Hematopoietic multipotent progenitor cell treated with erythropoietin and hydrocortisone succinate and interleukin-3 and kit ligand, for 6 days (in vitro differentiated cells): ENCODE measurements at regions not wholly inside any gene's neighbourhood (a gene's known extent, or its start where the extent isn't known, plus 50 kb on each side); places are given as distances from the start of the nearest gene placed in this dataset.
"Not testable (repeated sequence)": the region's sequence is repeated elsewhere in the genome, so short reads cannot be mapped to it uniquely, and the experiment has no call there.

Experiments used
- DNase-seq: peaks from one replicate; pipeline ENCODE4 v3.0.0-alpha.2; 2015

DNA sequence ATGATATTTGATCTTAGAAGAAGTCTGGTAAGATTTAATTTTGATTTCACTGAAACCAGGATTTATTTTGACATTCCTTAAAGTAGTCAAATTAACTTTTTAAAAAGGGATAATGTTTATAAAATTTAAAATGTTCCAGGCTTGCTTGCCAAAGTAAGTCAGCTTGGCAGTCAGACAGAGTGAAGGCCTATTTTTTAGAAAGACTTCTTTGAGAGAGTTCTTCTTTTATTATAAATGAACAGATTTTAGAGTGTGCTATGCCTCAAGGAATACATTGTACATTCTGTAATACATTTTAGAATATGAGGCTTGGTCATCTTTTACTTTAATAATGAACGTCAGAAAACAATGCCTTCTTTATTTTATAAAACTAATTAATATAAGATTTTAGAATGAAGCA, 138.7 kb downstream of the DISP1 start:
- DNase-seq = no peak

GRCh38 chr1:222955964-222956363, 141.1 kb downstream of the DISP1 start:
- no peak for DNase-seq

DNA sequence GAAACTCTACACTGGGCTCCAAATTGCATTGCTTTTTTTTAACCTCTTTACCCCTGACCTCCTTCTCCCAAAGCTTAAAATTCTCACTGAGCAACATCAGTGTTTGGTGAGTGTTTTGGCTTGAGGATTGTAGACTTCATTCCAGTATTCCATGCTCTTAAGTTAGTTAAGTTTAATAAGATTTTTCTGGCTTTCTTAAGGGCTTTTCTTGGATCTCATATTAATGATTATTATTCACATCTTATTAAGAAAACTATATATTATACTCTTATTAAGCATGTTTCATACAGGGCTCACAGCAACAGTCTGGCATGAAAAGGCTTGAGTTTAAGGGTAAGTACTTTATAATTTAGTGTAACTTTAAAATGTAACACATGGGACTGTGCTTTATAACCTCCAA, 141.8 kb downstream of the DISP1 start:
- no peak for DNase-seq

DNA sequence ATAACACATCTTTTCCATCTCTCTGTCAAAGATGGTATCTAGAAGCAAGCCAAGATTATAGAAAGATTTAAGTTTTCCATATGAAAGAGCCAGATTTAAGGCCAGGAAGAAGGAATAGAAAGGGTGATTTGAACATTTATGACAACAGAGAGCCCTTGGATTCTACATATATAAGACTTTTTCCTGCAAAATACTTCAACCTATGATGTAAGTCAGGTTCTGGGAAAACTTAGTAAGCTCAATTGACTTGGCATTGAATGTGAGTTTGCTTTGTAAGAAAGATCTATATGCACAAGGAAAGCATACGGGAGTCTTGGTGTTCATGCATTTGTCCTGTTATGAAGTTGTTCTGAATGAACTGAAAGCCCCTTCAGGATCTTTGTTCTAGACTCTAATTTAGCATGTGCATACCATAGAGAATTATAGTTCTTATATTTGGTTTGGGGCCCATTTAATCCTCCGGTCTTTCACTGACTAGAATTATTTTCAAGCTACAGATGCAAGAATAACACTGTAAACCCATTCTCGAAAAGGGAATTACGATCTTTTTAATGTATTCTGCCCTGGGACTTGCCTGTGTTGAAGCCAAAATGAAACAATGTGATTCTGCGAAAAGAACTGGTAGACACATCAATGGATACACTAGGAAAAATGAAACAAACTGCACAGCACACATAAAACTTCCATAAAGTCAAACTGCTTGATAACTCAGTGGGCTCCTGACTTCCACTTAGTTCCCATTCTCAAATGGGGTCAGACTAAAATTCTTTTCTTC, 152.8 kb downstream of the DISP1 start:
- no peak for DNase-seq

DNA sequence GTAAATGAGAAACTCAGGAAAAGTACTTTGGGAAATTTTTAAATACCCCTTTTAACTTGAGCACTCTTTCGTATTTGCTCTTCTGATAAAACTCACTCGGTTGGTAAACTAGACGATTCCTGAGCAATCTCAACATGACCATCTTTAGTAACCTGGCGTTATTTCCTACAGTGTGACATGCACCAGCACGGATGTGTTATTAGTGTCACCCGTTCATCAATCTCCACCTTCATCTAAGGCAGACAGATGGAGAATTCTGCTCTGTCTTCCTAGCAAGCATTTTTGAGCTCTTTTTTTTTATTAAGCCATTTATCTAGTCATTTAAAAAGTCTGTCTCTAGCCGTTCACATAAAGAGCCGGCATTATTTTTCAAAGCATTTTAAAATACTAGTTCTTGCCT, 155.2 kb downstream of the DISP1 start:
- DNase-seq = no peak

- no peak for DNase-seq
Observed at GRCh38 chr1:222970711-222971110, 155.9 kb downstream of the DISP1 start.

DNA sequence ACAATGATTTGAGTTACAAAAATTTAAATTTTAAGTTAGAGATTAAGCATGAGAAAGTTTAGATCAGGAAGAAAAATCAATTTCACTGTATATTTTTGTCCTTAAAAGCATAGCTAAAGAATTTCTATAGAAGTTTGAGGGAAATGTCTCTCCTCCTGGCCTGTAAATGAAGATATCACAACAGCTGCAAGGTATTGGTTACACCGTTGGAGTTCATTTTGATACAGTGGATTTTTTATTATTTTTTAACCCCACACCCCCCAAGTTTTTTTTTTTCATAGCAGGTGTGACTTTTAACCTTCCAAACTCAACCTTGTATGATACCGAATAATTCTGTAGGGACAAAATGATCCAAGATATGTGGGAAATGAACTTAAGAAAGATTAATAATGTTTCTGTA, 156.3 kb downstream of the DISP1 start:
- DNase-seq = no peak

GRCh38 chr1:222973561-222973960, 158.7 kb downstream of the DISP1 start:
- no peak for DNase-seq

GRCh38 chr1:222974496-222974895, 159.7 kb downstream of the DISP1 start:
- peak; percentile 43 for DNase-seq

DNA sequence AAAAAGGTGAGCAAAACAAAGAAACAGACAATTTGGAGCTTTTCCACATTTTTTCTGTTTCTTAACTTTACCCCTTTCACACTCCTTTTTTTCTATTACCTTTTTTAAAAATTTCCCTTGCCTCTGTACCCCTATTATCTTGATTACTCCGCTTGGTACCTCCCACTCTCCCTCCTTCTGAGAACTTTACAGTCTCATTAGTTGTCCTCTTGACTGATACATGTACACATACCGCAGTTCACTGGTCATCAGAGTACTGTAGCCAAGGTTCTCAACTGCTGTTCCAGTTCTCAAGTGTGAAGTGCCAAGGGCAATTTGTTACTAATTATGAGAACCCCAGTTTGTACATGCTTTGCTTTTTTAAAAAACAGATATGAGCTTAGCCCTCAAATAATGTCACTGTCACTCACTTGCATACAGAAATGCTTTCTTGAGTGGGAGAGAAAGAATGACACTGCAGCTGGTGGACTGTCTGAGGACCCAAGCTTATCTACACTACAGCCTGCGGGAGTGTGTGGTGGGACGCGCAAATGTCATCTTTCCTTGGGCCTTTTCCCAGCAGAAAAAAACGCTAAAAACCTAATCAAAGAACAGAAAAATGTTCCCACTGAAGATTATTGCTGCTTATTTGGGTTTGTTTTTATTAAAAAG, 160.8 kb downstream of the DISP1 start:
- peak; percentile 9 for DNase-seq

DNA sequence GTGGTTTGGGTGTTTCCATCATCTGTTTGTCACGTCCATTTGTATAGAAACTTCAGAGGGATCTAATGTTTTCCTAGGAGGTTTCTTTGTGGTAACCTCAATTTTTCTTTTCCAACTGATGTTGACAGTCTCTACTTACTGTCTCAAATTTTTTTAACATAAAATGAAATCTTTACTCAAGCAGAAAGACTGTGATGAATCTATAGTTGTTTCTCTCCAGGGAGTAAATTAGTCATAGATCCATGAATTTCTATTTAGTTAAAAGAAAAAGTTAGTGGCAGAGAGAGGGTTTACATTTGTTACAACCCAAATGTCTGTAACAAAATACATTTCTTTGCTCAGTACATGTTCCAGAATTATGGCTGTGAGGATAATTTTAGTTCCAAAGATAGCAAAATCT, 161.6 kb downstream of the DISP1 start:
- DNase-seq = no peak

DNA sequence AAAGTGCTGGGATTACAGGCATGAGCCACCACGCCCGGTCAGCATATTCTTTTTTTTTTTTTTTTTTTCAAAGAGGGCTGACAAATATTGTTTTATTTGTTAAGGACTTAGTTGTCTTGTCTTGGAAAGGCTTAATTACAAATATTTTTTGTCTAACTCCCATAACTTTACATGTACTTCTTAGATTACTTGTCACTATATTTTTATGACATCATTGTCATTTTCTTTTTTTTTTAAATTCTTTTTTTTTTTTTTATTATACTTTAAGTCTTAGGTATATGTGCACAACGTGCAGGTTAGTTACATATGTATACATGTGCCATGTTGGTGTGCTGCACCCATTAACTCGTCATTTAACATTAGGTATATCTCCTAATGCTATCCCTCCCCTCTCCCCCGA, 162.5 kb downstream of the DISP1 start:
- not testable (repeated sequence) for DNase-seq

DNA sequence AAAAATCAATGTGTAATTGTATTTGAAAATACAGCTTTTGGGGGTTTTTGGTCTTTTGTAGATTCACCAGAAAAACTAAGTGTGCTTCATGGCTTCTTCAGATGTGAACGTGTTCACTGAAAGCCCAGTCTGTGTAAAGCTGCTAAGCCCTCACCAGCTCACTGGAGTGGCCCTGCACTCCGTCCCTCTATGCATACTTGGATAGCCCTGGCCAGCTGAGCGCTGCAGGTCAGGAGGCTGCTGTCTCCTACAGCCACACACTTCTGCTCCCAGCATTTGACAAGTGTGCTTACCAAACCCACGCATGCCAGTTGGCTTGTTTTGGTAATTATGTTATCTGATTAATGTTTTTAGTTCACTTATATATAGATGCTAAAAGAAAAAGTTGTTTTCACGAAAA, 163.5 kb downstream of the TLR5 start:
- DNase-seq = no peak

GRCh38 chr1:222987674-222988076, 155.4 kb downstream of the TLR5 start:
- no peak for DNase-seq

- no peak for DNase-seq
Observed at GRCh38 chr1:222989443-222989842, 153.6 kb downstream of the TLR5 start.

- DNase-seq = no peak
Observed at GRCh38 chr1:222991177-222991576, 151.9 kb downstream of the TLR5 start.

DNA sequence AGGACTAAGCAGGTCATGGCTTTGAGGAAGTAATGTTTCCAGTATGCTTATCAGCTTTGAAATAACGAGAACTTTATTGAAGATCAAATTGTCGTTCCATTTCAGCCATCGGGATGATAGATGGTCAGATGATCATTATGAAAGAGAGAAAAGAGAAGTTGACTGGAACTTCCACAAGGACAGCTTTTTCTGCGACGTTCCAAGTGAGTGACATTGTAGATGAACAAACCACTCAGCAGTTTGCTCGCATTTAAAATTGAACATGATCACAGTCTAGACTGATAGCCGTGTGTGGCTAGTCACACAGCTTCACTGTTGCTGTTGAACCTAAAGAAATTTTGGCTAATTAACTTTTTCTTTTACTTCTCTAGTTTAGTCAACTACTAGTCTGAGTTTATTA, 151.1 kb downstream of the TLR5 start:
- DNase-seq = no peak

DNA sequence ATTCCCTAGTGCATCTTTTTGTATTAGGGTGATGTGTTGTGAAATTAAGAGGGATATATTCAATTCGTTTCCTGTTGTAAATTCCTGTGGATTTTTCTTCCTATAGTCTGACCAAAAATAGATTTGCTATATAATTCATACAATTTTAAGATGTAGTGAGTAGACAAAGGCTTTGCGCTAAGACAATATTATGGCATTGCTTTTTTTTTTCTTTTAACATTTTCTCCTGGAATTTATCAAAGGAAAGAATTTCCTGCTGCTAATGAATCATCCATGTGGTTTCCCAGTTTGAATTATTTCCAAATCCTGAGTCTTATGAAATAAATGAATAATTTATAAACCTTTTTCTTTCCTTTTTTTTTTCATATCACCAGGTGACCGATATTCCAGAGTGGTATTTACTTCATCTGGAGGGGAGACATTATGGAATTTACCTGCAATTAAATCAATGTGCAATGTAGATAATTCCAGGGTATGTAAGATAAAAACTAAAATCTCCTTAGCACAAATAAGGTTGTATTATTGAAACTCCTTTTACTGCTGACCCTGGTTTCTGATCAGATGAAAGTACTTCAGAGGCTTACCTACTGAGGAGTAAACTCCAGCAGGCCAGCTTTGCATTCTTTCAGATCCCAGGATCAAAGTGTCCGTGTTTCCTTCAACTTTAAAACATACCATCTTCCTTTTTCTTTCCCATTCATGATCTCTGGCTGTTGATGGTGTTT, 148.4 kb downstream of the TLR5 start:
- DNase-seq = no peak

GRCh38 chr1:222995236-222995580, 147.8 kb downstream of the TLR5 start:
- DNase-seq = no peak

GRCh38 chr1:222995620-222996309, 147.3 kb downstream of the TLR5 start:
- DNase-seq = no peak

- no peak for DNase-seq
Observed at GRCh38 chr1:222996310-222996975, 146.6 kb downstream of the TLR5 start.

GRCh38 chr1:223000632-223001031, 142.4 kb downstream of the TLR5 start:
- no peak for DNase-seq
